ENCODE measurements at regions not wholly inside any gene's neighbourhood (a gene's known extent, or its start where the extent isn't known, plus 50 kb on each side); places are given as distances from the start of the nearest gene placed in this dataset.

- H3K36me3 ChIP-seq (ENCODE audit: control insufficient read depth, insufficient read depth, low read length) = no peaks in the 10 kb centered on the region
- no peak overlapping the region for H3K4me3 ChIP-seq (ENCODE audit: low read depth, low read length)
- TF ChIP-seq, protein P1, sequence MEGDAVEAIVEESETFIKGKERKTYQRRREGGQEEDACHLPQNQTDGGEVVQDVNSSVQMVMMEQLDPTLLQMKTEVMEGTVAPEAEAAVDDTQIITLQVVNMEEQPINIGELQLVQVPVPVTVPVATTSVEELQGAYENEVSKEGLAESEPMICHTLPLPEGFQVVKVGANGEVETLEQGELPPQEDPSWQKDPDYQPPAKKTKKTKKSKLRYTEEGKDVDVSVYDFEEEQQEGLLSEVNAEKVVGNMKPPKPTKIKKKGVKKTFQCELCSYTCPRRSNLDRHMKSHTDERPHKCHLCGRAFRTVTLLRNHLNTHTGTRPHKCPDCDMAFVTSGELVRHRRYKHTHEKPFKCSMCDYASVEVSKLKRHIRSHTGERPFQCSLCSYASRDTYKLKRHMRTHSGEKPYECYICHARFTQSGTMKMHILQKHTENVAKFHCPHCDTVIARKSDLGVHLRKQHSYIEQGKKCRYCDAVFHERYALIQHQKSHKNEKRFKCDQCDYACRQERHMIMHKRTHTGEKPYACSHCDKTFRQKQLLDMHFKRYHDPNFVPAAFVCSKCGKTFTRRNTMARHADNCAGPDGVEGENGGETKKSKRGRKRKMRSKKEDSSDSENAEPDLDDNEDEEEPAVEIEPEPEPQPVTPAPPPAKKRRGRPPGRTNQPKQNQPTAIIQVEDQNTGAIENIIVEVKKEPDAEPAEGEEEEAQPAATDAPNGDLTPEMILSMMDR (IDR thresholded peaks at IDR 0.05; ENCODE audit: insufficient read depth, low read length, poor library complexity, severe bottlenecking) = no peak
- peaks cover 26% of the 10 kb centered on the region for H3K27me3 ChIP-seq (ENCODE audit: control insufficient read depth, insufficient read depth, low read length)
- DNase-seq (ENCODE audit: low read depth) = no peak
These were observed 227.4 kb upstream of the GSE1 start for GRCh38 chr16:85385463-85386331.

DNA sequence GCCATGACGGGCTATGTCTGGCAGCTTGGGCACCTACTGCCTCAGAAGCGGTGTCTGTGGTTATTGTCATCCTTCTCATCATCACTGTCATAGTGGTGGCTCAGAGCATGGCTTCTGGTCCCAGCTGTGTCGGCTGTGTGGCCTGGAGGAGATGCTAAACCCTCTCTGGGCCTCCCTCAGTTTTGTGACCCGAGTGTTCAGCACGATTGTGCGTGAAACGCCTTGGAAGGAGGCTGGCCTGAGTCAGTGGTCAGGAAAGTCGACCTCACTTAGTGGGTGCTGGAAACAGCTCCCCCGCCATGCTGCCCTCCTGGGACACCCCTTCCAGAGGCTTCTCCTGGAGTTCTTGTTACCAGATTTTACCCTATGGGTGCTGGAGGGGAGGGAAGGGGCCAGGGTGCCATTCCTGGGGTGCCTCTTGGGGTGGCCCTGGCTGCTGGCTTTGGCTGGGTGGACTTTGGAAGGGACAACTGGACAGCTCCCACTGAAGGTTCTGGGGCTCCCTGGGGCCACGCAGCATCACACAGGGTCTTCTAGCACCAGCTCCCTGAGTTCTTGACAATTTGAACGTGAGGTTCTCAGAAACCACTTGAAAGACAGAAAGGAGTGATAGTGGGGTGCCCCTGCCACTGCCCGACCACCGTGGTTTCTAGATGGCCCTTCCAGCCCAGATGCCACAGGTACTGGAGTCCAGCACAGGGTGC is 226.5 kb upstream of the GSE1 start:
- peaks cover 24% of the 10 kb centered on the region for H3K27me3 ChIP-seq (ENCODE audit: control insufficient read depth, insufficient read depth, low read length)
- no peak for DNase-seq (ENCODE audit: low read depth)

DNA sequence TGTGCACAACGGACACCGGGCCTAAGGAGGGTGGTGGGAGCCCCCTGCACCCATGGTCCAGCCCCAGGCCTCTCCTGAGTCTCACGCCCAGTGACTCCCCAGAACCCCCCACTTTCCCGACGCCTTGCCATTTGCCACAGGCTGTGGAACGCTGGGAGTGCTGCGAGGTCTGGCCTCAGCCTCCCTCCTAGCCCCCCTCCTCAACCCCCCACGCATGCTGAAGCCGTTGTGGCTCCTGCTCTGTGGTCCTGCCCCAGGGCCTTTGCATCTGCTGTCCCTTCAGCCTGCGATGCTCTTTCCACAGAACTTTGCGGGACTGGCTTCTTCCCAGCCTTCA is 226.0 kb upstream of the GSE1 start:
- Histone ChIP-seq H3K4me3 (ENCODE audit: low read depth, low read length) (no peak overlapping the region), H3K27me3 (ENCODE audit: control insufficient read depth, insufficient read depth, low read length) (peaks cover 22% of the 10 kb centered on the region), H3K36me3 (ENCODE audit: control insufficient read depth, insufficient read depth, low read length) (no peaks in the 10 kb centered on the region)
- no peak for DNase-seq (ENCODE audit: low read depth)
- TF ChIP-seq, protein P1 (IDR thresholded peaks at IDR 0.05; ENCODE audit: insufficient read depth, low read length, poor library complexity, severe bottlenecking) = no peak

More for the DNA sequence above, 226.5 kb upstream of the GSE1 start:
- H3K4me3 ChIP-seq (ENCODE audit: low read depth, low read length) = no peak overlapping the region
- TF ChIP-seq, protein P1 (IDR thresholded peaks at IDR 0.05; ENCODE audit: insufficient read depth, low read length, poor library complexity, severe bottlenecking) = no peak
- no peaks in the 10 kb centered on the region for H3K36me3 ChIP-seq (ENCODE audit: control insufficient read depth, insufficient read depth, low read length)

DNA sequence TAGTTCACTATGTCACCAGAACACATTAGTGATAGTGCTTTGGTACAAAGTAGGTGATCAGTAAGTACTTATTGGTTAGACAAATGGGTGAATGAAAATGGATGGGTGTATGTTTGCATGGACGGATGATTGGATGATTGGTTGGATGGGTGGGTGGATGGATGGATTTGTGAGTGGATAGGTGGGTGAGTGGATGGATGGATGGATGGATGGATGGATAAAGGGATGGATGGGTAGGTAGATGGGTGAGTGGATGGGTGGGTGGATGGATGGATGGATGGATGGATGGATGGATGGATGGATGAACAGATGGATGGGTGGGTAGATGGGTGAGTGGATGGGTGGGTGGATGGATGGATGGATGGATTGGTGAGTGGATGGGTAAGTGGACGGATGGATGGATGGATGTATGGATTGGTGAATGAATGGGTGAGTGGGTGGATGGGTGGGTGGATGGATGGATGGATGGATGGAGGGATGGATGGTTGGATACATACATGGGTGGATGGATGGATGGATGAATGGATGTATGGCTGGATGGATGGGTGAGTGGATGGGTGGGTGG is 225.3 kb upstream of the GSE1 start:
- no peak overlapping the region for H3K4me3 ChIP-seq (ENCODE audit: low read depth, low read length)
- TF ChIP-seq, protein P1 (IDR thresholded peaks at IDR 0.05; ENCODE audit: insufficient read depth, low read length, poor library complexity, severe bottlenecking) = no peak
- no peaks in the 10 kb centered on the region for H3K36me3 ChIP-seq (ENCODE audit: control insufficient read depth, insufficient read depth, low read length)
- H3K27me3 ChIP-seq (ENCODE audit: control insufficient read depth, insufficient read depth, low read length) = peaks cover 22% of the 10 kb centered on the region
- DNase-seq (ENCODE audit: low read depth) = no peak

GRCh38 chr16:85389679-85390470 is 223.2 kb upstream of the GSE1 start:
- DNase-seq (ENCODE audit: low read depth) = no peak
- H3K4me3 ChIP-seq (ENCODE audit: low read depth, low read length) = no peak overlapping the region
- TF ChIP-seq, protein P1 (IDR thresholded peaks at IDR 0.05; ENCODE audit: insufficient read depth, low read length, poor library complexity, severe bottlenecking) = no peak
- no peaks in the 10 kb centered on the region for H3K36me3 ChIP-seq (ENCODE audit: control insufficient read depth, insufficient read depth, low read length)
- H3K27me3 ChIP-seq (ENCODE audit: control insufficient read depth, insufficient read depth, low read length) = peaks cover 18% of the 10 kb centered on the region

Measured in kidney epithelial cell (primary cell).